Body of pancreas (tissue), 4 donors: ENCODE measurements at regions not wholly inside any gene's neighbourhood (a gene's known extent, or its start where the extent isn't known, plus 50 kb on each side); places are given as distances from the start of the nearest gene placed in this dataset.

ENCODE experiments used
- POLR2A ChIP-seq, 3 donors: fragments of 450-650 bp; IDR thresholded peaks; one replicate each; pipeline ENCODE4 v1.6.1; 2016; ENCODE audit warnings: antibody characterized with exemption in 3 of 3, mild to moderate bottlenecking in 2 of 3
- TF ChIP-seq, protein P1 (sequence below), 7 experiments: fragments of 450-650 bp in 4 of 7; fragments of 200-600 bp in 3 of 7; sonication (generic) in 3 of 7; IDR thresholded peaks; one replicate each; pipeline ENCODE4 v1.5.1; 2016 to 2019; ENCODE audit warnings: antibody characterized with exemption in 7 of 7

DNA sequence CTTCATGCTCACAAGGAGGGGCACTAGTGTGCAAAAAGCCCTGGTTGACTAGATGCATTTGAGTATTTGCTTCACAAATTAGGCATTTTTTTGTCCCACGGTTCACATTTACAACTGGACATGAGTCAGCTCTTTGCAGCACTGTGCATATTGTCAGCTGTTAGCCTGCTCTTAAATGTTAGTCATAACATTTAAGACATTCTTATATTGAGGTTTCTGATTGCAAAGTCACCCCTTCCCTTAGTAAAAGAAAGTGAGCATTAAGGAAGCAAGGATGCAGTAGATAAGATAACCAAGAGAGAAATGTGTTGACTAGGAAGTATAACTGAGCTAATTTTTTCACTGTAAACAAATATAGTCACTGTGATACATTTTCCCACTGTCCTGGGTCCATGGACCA, 132.6 kb upstream of the CTTNBP2NL start:
- TF ChIP-seq, protein P1, sequence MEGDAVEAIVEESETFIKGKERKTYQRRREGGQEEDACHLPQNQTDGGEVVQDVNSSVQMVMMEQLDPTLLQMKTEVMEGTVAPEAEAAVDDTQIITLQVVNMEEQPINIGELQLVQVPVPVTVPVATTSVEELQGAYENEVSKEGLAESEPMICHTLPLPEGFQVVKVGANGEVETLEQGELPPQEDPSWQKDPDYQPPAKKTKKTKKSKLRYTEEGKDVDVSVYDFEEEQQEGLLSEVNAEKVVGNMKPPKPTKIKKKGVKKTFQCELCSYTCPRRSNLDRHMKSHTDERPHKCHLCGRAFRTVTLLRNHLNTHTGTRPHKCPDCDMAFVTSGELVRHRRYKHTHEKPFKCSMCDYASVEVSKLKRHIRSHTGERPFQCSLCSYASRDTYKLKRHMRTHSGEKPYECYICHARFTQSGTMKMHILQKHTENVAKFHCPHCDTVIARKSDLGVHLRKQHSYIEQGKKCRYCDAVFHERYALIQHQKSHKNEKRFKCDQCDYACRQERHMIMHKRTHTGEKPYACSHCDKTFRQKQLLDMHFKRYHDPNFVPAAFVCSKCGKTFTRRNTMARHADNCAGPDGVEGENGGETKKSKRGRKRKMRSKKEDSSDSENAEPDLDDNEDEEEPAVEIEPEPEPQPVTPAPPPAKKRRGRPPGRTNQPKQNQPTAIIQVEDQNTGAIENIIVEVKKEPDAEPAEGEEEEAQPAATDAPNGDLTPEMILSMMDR (IDR thresholded peaks at IDR 0.05), result no peak
- TF ChIP-seq POLR2A (IDR thresholded peaks at IDR 0.05), result no peak
